ENCODE measurements at regions not wholly inside any gene's neighbourhood (a gene's known extent, or its start where the extent isn't known, plus 50 kb on each side); places are given as distances from the start of the nearest gene placed in this dataset.
"Not testable (repeated sequence)": the region's sequence is repeated elsewhere in the genome, so short reads cannot be mapped to it uniquely, and the experiment has no call there.

DNA sequence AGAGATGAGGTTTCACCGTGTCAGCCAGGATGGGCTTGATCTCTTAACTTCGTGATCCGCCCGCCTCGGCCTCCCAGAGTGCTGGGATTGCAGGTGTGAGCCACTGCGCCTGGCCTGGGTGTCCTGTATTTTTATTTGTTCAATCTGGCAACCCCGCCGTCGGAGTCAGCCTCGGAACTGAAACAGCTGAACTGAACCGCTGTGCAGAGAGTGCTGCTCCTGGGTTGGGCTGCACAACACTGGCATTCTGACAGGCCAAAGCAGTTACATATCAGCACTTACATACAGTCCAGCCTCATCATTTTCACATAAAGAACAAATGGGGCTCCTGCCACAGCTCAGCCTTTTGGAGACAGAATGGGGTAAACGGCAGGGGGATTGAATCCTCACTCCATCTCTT is 185.6 kb downstream of the C9orf50 start:
- ChIA-PET CTCF (interaction anchor here (0.8 kb wide), 1 partner anchor 291 kb away, joined by 5 read pairs; no protein-coding TSS in a partner anchor), POLR2A (ENCODE audit: low non-redundant PET) (no interaction called here)
- no peak for DNase-seq (ENCODE audit: low spot score)
- no peak overlapping the region for H3K27ac ChIP-seq
- TF ChIP-seq, protein P1, sequence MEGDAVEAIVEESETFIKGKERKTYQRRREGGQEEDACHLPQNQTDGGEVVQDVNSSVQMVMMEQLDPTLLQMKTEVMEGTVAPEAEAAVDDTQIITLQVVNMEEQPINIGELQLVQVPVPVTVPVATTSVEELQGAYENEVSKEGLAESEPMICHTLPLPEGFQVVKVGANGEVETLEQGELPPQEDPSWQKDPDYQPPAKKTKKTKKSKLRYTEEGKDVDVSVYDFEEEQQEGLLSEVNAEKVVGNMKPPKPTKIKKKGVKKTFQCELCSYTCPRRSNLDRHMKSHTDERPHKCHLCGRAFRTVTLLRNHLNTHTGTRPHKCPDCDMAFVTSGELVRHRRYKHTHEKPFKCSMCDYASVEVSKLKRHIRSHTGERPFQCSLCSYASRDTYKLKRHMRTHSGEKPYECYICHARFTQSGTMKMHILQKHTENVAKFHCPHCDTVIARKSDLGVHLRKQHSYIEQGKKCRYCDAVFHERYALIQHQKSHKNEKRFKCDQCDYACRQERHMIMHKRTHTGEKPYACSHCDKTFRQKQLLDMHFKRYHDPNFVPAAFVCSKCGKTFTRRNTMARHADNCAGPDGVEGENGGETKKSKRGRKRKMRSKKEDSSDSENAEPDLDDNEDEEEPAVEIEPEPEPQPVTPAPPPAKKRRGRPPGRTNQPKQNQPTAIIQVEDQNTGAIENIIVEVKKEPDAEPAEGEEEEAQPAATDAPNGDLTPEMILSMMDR (conservative IDR thresholded peaks at IDR 0.05; ENCODE audit: low read depth) = no peak

DNA sequence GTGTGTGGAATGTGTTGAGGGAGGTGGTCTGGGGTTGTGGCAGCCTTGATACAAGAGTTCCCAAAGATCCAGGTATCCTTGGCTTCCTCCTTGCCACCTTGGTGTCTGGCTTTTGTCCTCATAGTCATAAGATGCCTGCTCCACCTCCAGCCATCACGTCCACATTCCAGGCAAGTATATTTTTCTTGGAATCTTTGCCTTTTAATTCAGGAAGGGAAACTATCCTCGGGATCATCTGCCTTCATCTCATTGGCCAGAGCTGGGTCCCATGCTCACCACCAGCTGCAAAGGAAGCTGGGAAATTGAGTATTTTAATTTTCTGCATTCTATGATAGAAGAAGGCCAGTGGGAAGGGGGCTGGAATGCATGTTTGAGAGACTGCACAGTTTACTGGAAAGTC is 186.7 kb downstream of the C9orf50 start:
- DNase-seq (ENCODE audit: low spot score) = no peak
- CTCF ChIA-PET = no interaction called here
- POLR2A ChIA-PET (ENCODE audit: low non-redundant PET) = no interaction called here
- TF ChIP-seq, protein P1 (conservative IDR thresholded peaks at IDR 0.05; ENCODE audit: low read depth) = no peak
- H3K27ac ChIP-seq = no peak overlapping the region

- TF ChIP-seq, protein P1 (conservative IDR thresholded peaks at IDR 0.05; ENCODE audit: low read depth) = no peak
- ChIA-PET CTCF (interaction anchor here (0.6 to 0.7 kb wide), 2 partner anchors 10 to 16 kb away, joined by 3 to 4 read pairs; no protein-coding TSS in a partner anchor), POLR2A (ENCODE audit: low non-redundant PET) (interaction anchor here (1.1 kb wide), 1 partner anchor 50 kb away, joined by 10 read pairs; no protein-coding TSS in a partner anchor)
- DNase-seq (ENCODE audit: low spot score) = no peak
- H3K27ac ChIP-seq = no peak overlapping the region
These were observed 188.4 kb downstream of the C9orf50 start for GRCh38 chr9:129432297-129433154.

DNA sequence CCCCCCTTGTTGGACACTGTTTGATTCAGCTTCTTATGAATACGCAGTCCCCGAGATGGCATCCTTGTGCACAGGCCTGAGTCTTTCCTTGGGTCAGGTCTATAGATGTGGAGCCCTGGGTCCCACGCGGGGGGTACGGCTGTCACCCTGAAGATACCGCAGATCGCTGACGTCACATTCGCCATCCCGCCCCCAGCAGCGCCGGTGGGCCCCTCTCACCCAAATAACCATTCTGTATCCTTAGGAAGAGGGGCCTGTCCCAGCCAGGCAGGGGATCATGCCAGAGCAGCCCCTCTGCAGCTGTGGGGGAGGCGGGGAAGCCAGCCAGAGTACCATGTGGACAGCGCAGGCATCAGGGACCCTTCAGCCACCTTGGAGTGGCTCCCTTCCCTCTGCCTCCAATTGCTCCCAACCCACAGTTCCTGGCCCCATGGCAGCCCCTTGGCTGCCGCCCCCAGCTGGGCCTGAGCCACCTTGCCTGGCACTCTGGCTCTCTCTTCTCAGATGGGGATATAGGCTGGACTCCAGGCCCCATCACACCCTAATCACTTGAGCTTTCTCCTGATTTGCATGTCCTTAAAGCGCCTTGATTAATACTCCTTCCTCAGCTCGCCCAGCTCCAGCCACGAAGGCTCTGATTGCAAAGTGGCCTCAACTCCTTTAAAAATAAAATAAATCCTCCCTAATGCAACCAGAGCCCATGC is 189.8 kb downstream of the C9orf50 start:
- ChIA-PET CTCF (interaction anchor here (0.6 kb wide), 1 partner anchor 27 kb away, joined by 3 read pairs; no protein-coding TSS in a partner anchor), POLR2A (ENCODE audit: low non-redundant PET) (no interaction called here)
- TF ChIP-seq, protein P1 (conservative IDR thresholded peaks at IDR 0.05; ENCODE audit: low read depth) = no peak
- H3K27ac ChIP-seq = no peak overlapping the region
- no peak for DNase-seq (ENCODE audit: low spot score)

DNA sequence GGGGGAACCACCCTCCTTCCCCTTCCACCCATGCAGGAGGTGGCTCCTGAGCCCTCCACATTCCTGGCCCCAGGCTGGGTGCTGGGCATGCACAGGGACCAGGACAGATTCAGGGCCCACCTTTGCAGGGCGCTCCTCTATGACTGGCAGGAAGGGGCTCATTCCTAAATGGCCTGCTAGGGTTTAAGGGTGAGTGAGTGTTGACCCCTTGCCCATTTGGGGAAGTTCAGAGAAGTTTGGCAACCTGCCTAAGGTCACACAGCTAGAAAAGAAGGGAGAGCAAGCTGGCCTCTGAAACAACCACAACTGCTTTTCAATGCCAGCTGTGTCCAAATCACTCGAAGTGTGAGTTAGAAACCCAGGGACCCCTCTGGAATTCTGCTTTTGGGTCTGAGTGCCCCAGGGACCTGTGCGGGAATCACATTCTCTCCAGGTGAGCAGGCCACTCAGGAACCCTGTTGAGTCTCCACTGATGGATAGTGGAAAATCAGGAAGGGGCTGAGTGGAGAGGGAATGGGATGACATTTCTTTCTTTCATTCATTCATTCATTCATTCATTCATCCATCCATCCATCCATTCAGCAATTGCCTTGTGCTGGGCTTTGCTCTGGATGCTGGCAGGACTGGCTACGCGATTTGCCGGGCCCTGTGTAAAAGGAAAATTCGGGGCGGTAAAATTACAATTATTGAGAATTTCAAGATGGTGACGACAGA is 191.9 kb downstream of the C9orf50 start:
- CTCF ChIA-PET = interaction anchor here (0.6 kb wide), 1 partner anchor 83 kb away, joined by 5 read pairs; no protein-coding TSS in a partner anchor
- POLR2A ChIA-PET (ENCODE audit: low non-redundant PET) = interaction anchor here (0.5 to 0.7 kb wide), 2 partner anchors 14 to 20 kb away, joined by 3 to 7 read pairs; no protein-coding TSS in a partner anchor
- no peak overlapping the region for H3K27ac ChIP-seq
- TF ChIP-seq, protein P1 (conservative IDR thresholded peaks at IDR 0.05; ENCODE audit: low read depth) = no peak
- no peak for DNase-seq (ENCODE audit: low spot score)

GRCh38 chr9:129427149-129427548 is 193.8 kb downstream of the C9orf50 start:
- no peak for DNase-seq (ENCODE audit: low spot score)
- ChIA-PET CTCF (interaction anchor here (0.6 to 0.9 kb wide), 3 partner anchors 15 to 184 kb away, joined by 3 to 5 read pairs (median 3); no protein-coding TSS in a partner anchor), POLR2A (ENCODE audit: low non-redundant PET) (interaction anchor here (0.7 kb wide), 1 partner anchor 71 kb away, joined by 3 read pairs; no protein-coding TSS in a partner anchor)
- TF ChIP-seq, protein P1 (conservative IDR thresholded peaks at IDR 0.05; ENCODE audit: low read depth) = no peak
- no peak overlapping the region for H3K27ac ChIP-seq

DNA sequence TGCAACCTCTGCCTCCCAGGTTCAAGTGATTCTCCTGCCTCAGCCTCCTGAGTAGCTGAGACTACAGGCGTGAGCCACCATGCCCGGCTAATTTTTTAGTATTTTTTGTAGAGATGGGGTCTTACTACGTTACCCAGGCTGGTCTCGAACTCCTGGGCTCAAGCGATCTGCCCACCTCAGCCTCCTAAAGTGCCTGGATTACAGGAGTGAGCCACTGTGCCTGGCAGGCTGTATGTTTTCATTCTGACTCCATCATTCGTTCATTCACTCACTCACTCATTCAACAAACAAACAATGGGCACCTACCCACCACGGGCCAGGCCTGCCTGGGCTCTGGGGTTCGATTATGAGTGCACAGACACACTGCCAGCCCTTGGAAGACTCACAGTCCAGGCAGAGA is 197.1 kb downstream of the C9orf50 start:
- CTCF ChIA-PET = interaction anchor here (0.6 kb wide), 1 partner anchor 502 kb away, joined by 3 read pairs; no protein-coding TSS in a partner anchor
- DNase-seq (ENCODE audit: low spot score); POLR2A ChIA-PET (ENCODE audit: low non-redundant PET): not testable (repeated sequence)
- peak overlapping the region; percentile 23 for H3K27ac ChIP-seq
